Ishikawa (cell line): ENCODE measurements at regions not wholly inside any gene's neighbourhood (a gene's known extent, or its start where the extent isn't known, plus 50 kb on each side); places are given as distances from the start of the nearest gene placed in this dataset.

ENCODE experiments used
- CEBPB ChIP-seq: IDR thresholded peaks from 2 replicates; pipeline ENCODE4 v1.6.1; 2012
- CREB1 ChIP-seq: IDR thresholded peaks from 2 replicates; pipeline ENCODE4 v1.6.1; 2012; ENCODE audit warnings: low read depth
- EGR1 ChIP-seq: IDR thresholded peaks from 2 replicates; pipeline ENCODE4 v1.6.1; 2012
- EP300 ChIP-seq: IDR thresholded peaks from 2 replicates; pipeline ENCODE4 v1.6.1; 2012; ENCODE audit warnings: borderline replicate concordance
- FOXM1 ChIP-seq: IDR thresholded peaks from 2 replicates; pipeline ENCODE4 v1.6.1; 2012; ENCODE audit warnings: low read depth, borderline replicate concordance
- NFIC ChIP-seq: IDR thresholded peaks from 2 replicates; pipeline ENCODE4 v1.6.1; 2012
- RAD21 ChIP-seq: IDR thresholded peaks from 2 replicates; pipeline ENCODE4 v1.6.1; 2012; ENCODE audit warnings: low read depth
- TAF1 ChIP-seq: IDR thresholded peaks from 2 replicates; pipeline ENCODE4 v1.6.1; 2012; ENCODE audit warnings: low read depth, mild to moderate bottlenecking
- TCF12 ChIP-seq: IDR thresholded peaks from 2 replicates; pipeline ENCODE4 v1.6.1; 2012; ENCODE audit warnings: low read depth
- TEAD4 ChIP-seq: IDR thresholded peaks from 2 replicates; pipeline ENCODE4 v1.6.1; 2012
- YY1 ChIP-seq: IDR thresholded peaks from 2 replicates; pipeline ENCODE4 v1.6.1; 2012; ENCODE audit warnings: low read depth
- ZBTB7A ChIP-seq: IDR thresholded peaks from 2 replicates; pipeline ENCODE4 v1.6.1; 2012; ENCODE audit warnings: low read depth
- TF ChIP-seq, protein P1 (sequence below): IDR thresholded peaks from 2 replicates; pipeline ENCODE4 v1.6.1; 2012; ENCODE audit warnings: low read depth, mild to moderate bottlenecking
- TF ChIP-seq, protein P2 (sequence below): IDR thresholded peaks from 2 replicates; pipeline ENCODE4 v1.6.1; 2012
- TF ChIP-seq, protein P3 (sequence below): IDR thresholded peaks from 2 replicates; pipeline ENCODE4 v1.6.1; 2012

DNA sequence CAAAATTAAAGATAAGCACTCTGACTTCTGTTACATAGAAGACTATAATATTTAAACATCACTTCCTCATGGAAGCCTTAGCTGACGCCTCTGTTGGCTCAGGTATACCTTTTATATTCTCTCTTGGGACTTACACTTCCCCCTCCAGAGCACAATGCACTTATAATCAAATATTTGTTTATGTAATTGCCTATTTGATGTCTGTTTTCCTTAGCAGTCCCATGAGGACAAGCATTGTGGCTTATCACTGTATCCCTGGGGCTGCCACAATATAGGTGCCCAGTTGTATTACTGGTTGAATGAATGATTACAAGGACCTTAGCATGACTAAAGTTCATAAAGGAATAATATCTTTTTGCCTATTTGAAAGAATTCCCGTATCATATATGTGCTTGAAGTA lies 186.7 kb upstream of the VGLL2 start:
- no peak for TF ChIP-seq TAF1
- no peak for TF ChIP-seq RAD21
- no peak for TF ChIP-seq FOXM1
- TF ChIP-seq NFIC, result no peak
- TF ChIP-seq TEAD4, result no peak
- TF ChIP-seq, protein P1, sequence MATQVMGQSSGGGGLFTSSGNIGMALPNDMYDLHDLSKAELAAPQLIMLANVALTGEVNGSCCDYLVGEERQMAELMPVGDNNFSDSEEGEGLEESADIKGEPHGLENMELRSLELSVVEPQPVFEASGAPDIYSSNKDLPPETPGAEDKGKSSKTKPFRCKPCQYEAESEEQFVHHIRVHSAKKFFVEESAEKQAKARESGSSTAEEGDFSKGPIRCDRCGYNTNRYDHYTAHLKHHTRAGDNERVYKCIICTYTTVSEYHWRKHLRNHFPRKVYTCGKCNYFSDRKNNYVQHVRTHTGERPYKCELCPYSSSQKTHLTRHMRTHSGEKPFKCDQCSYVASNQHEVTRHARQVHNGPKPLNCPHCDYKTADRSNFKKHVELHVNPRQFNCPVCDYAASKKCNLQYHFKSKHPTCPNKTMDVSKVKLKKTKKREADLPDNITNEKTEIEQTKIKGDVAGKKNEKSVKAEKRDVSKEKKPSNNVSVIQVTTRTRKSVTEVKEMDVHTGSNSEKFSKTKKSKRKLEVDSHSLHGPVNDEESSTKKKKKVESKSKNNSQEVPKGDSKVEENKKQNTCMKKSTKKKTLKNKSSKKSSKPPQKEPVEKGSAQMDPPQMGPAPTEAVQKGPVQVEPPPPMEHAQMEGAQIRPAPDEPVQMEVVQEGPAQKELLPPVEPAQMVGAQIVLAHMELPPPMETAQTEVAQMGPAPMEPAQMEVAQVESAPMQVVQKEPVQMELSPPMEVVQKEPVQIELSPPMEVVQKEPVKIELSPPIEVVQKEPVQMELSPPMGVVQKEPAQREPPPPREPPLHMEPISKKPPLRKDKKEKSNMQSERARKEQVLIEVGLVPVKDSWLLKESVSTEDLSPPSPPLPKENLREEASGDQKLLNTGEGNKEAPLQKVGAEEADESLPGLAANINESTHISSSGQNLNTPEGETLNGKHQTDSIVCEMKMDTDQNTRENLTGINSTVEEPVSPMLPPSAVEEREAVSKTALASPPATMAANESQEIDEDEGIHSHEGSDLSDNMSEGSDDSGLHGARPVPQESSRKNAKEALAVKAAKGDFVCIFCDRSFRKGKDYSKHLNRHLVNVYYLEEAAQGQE, result no peak
- TF ChIP-seq YY1, result no peak
- TF ChIP-seq EGR1, result no peak
- TF ChIP-seq CEBPB, result no peak
- TF ChIP-seq, protein P2, sequence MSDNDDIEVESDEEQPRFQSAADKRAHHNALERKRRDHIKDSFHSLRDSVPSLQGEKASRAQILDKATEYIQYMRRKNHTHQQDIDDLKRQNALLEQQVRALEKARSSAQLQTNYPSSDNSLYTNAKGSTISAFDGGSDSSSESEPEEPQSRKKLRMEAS, result no peak
- TF ChIP-seq CREB1, result no peak

DNA sequence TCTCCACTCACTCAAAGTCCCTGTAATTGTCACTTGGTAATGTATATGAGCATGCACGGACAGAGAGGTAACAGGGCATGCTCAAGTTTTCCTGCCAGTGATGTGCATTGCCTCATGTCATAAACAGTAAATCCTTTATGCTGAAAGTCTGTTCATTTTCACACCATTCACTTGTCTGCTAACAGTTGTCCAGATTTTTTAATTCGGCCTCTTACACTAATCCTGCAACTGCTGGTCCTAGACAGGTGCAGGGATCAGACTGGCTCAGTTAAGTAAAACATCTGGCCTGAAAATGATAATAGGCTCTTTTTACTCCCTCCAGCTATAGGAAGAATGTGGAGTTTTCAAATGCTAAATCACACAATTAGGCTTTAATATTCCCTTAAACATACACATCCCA lies 185.4 kb upstream of the VGLL2 start:
- TF ChIP-seq, protein P1, result no peak
- TF ChIP-seq ZBTB7A (no peak), EGR1 (no peak), CREB1 (no peak), NFIC (no peak), CEBPB (no peak), TAF1 (no peak), YY1 (no peak), EP300 (no peak), TEAD4 (no peak), TCF12 (no peak), FOXM1 (no peak), RAD21 (no peak)
- TF ChIP-seq, protein P2, result no peak
- TF ChIP-seq, protein P3, sequence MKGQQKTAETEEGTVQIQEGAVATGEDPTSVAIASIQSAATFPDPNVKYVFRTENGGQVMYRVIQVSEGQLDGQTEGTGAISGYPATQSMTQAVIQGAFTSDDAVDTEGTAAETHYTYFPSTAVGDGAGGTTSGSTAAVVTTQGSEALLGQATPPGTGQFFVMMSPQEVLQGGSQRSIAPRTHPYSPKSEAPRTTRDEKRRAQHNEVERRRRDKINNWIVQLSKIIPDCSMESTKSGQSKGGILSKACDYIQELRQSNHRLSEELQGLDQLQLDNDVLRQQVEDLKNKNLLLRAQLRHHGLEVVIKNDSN, result no peak

DNA sequence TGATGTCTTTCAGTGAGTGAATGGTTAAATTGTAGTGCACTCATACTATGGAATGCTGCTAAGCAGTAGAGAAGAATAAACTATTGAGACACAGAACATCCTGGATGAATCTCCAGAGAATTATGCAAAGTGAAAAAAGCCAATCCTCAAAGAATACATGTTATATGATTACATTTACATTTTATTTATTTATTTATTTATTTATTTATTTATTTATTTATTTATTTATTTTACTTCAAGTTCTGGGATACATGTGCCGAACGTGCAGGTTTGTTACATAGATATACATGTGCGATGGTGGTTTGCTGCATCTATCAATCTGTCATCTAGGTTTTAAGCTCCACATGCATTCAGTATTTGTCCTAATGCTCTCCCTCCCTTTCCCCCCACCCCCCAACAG lies 175.8 kb upstream of the VGLL2 start:
- TF ChIP-seq TCF12, result no peak
- no peak for TF ChIP-seq ZBTB7A
- TF ChIP-seq, protein P1, result no peak
- TF ChIP-seq, protein P2, result no peak
- TF ChIP-seq NFIC, result no peak
- no peak for TF ChIP-seq TEAD4

DNA sequence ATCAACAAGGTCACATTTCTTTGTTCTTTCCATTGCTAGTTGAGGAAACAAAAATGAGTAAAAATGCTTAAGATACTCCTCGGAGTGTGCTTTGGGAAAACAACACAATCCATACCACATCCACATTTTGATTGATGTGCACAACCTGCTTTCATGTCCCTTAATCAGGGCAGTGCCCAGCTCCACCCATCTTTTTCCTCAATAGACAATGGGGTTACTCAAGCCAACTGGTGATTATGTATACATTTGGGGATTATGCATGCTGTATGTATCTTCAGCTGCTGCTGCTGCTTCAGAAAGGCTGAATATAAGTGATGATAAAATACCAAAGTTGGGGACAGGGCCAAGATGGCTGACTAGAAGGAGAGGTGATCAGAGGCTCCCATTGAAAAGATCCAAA lies 155.2 kb upstream of the VGLL2 start:
- TF ChIP-seq NFIC, result no peak
- TF ChIP-seq TEAD4, result no peak
- TF ChIP-seq, protein P3, result no peak
- no peak for TF ChIP-seq FOXM1
- no peak for TF ChIP-seq TAF1
- TF ChIP-seq CEBPB, result no peak
- no peak for TF ChIP-seq EP300

DNA sequence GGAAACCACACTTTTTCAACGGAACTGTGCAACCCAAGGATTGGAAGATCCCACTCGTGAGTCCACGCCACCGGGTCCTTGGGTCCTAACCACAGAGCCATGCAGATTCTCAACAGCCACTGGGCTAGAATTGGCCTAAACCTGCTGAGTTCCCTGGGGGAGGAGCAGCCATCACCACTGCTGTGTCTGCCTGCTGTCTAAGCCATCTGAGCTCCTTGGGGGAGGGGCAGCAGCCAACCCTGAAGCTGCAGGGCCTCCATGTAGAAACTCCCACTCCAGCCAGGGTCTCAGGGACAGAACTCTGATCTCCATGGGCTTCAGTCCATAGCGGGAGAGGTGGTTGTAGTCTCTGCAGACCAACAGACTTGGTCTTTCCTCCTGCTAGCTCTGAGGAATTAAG lies 154.6 kb upstream of the VGLL2 start:
- TF ChIP-seq NFIC (no peak), EP300 (no peak), ZBTB7A (no peak), TCF12 (no peak), RAD21 (no peak), CEBPB (no peak), YY1 (no peak)
- TF ChIP-seq, protein P3, result no peak
